NK-92 treated with Interleukin-12 subunit alpha and Interleukin-12 subunit beta, amount 100 ng/mL, for 24 hours (cell line): ENCODE measurements at regions not wholly inside any gene's neighbourhood (a gene's known extent, or its start where the extent isn't known, plus 50 kb on each side); places are given as distances from the start of the nearest gene placed in this dataset.
"Not testable (repeated sequence)": the region's sequence is repeated elsewhere in the genome, so short reads cannot be mapped to it uniquely, and the experiment has no call there.

Source experiments
- DNase-seq: peaks from one replicate; lab custom pipeline; 2025; lab: John Stamatoyannopoulos, UW

DNA sequence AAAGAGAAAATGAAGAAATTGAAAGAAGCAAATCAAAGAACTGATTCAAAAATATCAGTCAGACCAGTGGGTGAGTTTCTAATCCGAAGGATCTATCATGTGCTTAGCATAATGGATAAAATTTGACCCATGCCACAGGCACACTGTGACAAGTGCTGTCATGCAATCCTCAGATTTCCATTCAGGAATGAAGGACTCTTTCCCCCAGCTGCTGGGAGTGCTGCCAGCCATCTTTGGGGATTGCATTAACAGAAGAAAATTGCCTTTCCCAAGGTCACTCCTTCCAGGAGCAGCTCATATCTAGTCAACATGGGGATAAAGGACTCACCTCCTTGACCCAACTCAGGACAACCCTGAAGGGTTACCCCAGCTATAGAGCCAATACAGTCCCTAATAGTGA, 316.7 kb upstream of the TBX18 start:
- no peak for DNase-seq

DNA sequence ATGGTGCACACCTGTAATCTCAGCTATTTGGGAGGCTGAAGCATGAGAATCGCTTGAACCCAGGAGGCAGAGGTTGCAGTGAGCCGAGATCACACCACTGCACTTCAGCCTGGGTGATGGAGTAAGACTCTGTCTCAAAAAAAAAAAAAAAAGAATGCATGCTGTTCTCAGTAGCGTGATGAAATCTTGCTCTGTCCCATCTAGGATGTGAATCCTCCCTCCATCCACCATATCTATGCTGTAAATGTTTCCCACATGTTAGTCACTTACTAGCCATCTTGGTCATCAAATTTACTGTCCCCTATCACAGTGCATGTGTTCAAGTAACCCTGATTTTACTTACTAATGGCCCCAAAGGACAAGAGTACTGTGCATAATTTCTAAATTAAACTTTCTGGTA, 315.4 kb upstream of the TBX18 start:
- DNase-seq, result no peak

DNA sequence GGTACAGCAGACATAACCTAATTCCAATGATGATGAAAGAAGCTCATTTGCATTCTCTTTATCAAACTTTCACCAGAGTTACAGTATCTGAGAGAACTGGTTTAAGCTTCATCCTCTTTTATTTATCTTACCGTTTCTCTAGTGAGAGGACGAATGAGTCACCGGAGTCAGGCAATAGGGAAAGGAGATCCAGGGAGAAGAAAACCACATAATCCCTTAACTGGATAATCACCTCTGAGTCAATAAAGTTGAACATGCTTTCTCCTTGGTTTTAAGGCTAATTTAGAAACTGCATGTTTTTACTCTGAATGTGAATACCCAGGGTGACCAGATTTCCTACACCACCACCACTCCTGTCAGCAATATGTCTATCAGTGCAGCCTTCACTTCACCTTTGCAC, 313.7 kb upstream of the TBX18 start:
- no peak for DNase-seq

DNA sequence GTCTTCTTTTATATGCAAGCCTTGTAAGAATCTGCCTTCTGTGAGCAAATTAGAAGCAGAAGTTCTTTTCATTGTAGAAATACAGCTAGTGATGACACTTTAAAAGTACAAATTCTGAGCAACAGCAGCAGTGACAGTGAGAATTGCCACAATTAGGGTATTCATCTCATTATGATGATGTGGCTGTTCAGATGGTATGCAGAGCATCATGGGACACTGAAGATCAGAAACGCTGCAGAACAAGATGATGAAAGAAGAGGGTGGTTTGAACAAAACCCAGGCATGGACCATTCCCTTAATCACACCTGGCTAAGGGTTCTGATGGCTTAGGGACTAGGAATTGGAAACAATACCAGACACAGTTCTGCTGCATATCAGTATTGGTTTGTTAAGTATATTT, 312.7 kb upstream of the TBX18 start:
- no peak for DNase-seq

DNA sequence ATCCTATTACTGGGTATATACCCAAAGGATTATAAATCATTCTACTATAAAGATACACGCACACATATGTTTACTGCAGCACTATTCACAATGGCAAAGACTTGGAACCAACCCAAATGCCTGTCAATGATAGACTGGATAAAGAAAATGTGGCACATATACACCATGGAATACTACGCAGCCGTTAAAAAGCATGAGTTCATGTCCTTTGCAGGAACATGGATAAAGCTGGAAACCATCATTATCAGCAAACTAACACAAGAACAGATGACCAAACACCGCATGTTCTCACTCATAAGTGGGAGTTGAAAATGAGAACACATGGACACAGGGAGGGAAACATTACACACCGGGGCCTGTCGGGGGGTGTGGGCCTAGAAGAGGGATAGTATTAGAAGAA, 307.4 kb upstream of the TBX18 start:
- not testable (repeated sequence) for DNase-seq

DNA sequence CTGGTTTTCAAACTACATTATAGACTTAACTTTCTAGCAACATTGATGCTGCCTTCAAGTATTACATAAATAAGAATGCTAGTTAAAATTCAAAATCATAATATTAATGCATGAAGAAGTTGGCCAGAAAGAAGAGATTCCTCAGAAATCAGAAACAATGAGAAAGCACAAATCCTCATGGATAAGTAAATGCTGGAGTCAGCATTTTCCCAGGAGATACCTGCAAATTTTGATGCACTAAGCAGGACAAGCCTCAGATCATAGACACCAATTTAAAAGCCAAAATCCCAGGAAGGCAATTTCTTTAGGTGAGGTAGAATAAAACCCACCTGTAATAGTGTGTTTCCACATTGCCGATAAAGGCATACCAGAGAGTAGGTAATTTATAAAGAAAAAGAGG, 305.2 kb upstream of the TBX18 start:
- DNase-seq, result no peak

DNA sequence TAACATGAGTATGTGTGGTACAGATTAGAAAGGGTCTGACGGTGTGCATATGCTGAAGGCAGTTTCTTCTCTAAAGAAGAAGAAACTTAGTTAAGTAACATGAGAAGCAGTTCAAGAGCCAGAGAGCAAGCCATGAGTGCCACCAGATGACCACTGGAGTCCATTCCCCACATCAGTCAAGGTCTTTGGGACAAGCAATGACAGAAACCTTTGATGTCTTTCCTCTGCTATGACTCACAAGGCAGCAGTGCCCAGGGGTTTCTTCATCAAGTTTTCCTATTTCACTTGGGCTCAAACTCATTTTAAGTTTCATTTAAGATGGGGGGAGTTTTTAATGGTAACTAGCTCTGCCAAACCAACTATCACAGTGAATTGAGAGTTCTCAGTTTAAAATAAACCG, 303.8 kb upstream of the TBX18 start:
- DNase-seq, result no peak

DNA sequence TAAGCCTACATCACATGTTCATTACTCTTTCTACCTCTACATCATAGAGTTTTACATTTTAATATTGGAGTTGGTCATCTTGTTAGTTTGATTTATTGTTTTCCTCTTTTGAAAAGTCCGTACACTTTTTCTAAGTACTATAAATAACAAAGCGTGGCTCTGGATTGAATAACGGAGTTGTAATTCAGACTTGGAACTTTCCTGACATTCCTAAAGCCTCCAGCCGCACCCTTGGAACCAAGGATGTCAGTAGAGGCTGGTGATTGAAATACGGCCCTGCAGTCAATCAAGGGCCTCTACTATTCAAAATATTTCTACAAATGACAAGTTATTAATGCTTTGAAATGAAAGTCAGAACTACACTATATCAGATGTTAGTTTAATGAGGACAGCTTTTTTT, 301.9 kb upstream of the TBX18 start:
- no peak for DNase-seq

DNA sequence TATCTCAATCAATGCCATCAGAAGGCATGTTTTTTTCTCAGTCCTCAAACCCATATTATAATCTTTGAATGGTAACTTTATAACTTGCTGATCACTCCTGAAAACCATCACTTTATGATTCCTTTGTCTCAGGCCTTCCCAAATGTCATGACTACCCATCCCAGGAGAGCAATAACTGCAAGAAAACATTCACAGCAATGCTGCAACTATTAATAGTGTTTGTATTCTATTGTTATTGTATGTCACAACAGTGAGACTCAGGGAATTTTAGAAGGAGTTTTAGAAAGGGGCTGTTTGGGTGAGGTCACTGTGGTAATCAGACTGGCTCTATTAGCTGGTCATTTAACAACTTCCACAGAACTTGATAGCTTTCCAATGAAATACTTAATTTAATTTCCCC, 301.4 kb upstream of the TBX18 start:
- DNase-seq, result no peak

DNA sequence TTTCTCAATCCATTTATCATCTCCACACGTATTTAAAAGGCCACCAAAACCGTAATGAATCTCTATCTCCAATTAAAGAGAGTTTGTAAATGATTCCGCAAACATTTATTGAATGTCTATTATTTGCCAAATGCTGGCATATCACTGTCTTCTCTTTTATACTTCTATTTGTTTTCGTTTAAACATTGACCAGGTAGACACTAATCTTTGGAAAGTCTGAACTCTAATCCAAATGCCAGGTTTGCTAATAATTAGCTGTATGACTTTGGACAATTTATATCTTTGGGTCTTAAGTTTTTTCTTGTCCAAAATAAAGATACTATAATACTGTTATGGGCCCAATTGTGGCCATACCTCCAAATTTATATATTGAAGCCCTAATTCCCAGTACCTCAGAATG, 299.2 kb upstream of the TBX18 start:
- DNase-seq, result no peak

DNA sequence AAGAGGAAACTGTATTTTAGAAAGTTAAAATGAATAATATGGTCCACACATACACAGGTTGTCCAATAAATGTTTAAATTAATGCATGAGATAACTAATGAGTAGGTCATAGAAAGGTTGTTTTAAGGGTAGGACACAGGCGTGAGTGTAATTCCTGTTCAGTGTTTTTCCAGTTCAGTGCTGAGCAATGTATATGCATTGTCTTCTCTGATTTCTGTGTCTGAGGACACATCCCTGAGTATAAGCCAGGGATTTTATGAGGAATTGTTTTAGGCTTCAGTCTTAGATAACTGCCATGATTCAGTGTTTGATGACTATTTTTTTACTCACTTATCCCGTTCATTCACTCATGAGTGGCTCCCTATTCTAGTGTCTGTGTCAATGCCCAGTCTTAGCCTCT, 298.5 kb upstream of the TBX18 start:
- no peak for DNase-seq

DNA sequence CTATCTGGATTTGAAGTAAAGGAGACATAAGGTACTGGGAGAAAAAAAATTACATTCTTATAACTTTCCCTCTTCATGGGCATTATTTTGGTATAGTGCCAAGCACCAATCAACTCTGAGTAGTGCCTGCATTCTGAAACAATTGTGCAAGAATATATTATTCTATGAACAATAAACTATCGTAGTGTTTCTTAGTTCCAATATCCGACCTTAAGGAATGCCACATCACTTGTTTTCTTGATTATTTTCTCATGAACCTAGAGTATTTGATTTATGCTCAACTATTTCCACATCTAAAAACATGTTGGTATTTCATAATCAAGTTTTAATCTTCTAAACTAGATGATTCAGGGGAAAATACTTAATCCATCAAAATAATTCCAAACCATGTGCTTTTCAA, 294.4 kb upstream of the TBX18 start:
- DNase-seq, result no peak

DNA sequence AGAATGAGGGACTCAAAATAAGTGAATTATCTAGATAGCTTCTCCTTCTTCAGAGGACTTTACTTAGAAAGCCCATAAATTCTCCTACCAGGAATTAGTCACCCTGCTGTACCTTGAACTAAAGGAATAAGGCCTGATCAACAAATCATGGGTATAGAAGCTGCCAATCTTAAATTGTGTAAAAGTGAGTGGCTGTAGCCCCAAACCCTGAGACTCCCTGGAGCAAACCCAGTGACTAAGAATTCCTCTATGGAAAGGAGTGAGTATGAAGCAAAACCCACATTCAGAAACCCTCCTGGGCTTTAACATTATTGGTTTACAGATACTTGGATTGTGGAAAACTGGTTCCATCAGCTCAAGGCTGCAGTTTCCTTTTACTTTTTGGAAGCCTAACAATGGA, 285.8 kb upstream of the TBX18 start:
- DNase-seq, result no peak

DNA sequence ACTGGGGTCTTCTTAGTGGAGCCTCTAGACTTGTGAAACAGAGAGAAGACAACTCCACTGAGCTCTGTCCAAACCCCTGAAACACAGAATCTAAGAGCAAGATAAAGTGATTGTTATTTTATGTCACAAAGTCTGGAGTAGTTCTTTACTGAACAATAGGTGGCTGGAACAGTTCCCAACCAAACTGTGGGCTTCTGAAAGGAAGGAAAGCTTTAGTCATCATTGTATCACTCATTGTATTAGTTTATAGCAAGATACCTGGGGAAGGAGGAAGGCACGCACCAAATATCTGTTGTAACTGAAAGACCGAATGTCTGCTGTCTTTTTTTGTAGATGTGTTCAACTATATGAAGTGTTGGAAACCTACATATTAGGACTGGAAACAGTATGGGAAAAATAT, 284.9 kb upstream of the TBX18 start:
- no peak for DNase-seq

DNA sequence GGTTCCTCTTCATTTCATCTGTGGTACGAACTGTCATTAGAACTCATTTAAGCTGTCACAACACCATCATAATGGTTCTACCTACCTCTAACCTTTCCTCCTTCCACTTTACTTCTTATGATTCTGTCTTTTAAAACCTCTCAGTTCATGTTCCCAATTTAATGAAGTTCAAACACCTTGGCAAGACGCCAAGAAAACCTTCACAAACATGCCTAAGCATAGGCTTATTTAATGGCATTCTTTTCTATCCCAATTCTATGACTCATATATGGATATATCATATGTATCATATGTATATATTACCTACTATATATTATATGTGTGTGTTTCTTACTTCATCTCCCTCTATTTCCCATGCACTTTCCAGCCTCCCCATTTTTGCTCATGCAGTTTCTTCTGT, 283.4 kb upstream of the TBX18 start:
- no peak for DNase-seq

DNA sequence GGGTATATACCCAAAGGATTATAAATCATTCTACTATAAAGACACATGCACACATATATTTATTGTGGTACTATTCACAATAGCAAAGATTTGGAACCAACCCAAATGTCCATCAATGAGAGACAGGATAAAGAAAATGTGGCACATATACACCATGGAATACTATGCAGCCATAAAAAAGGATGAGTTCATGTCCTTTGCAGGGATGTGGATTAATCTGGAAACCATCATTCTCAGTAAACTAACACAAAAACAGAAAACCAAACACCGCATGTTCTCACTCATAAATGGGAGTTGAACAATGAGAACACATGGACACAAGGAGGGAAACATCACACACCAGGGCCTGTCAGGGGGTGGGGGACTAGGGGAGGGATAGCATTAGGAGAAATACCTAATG, 281.4 kb upstream of the TBX18 start:
- not testable (repeated sequence) for DNase-seq

DNA sequence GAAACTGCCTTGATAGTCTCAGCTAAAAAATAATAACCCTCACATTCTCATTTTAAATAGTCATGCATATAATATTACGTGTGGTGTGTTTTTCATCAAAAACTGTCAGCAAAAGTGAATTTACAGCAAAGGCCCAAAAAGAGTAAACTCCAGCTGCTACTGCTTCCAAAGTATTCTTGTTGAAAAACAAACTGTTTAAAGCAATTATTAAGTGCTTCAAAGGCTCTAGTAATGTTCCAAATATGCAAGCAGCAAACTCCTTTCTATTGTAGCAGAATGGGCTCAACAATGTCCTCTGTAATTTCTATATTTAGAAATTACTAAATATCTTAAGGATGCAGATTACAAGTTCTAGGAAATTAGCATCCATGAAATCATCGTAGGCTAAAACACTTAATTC, 280.0 kb upstream of the TBX18 start:
- no peak for DNase-seq

DNA sequence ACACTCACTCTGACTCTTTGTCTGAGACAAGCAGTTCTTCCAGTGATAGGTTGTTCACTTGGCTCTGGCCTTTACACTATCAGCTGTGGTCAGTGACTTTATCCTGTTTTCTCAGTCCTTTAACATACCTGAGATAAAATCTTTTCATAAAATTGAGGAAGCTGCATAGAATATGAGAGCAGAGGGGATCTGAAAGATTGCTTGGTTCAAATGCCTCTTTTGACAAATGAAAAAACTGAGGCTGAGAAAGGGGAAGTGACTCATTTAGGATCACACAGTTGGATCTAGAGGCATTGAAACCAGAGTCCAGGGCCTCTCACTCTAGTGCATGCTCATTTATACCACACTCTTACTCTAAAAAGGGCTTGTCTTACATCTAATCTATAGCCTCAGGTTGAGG, 277.0 kb upstream of the TBX18 start:
- no peak for DNase-seq

DNA sequence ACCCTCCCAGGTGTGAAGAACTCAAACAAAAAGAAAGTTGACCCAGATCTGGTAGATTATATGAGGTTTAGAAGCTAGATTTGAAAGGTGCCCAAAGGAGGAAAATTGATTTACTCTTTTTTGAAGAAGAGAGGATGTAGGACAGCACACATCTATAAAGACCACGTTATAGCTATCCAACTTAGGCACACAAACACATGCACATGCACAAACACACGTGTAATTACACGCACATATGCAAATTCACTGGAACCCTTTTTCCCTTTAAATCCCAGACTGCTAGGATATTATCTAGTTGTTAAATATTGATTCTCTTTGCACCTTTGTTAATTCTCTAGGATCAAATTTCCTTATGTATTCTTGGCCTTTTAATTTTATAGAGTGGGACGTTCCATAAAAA, 272.8 kb upstream of the TBX18 start:
- DNase-seq, result no peak

DNA sequence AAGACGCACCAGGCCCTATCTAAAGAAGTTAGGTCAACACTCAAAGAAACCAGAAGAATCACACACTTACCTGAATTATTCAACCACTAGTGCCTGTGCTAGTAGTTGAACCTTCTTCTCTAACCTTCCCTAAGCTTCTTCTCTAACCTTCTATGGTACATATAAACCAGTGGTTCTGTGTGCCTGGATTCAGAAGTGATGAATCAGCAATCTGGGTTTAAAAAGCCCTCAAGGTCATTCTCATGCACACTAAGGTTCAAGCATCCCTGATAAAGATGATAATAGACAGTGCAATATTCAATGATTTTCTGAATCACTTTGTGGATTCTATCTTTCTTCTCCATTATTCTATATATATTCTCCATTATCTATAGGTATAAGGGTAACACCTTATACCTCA, 271.4 kb upstream of the TBX18 start:
- DNase-seq, result no peak

DNA sequence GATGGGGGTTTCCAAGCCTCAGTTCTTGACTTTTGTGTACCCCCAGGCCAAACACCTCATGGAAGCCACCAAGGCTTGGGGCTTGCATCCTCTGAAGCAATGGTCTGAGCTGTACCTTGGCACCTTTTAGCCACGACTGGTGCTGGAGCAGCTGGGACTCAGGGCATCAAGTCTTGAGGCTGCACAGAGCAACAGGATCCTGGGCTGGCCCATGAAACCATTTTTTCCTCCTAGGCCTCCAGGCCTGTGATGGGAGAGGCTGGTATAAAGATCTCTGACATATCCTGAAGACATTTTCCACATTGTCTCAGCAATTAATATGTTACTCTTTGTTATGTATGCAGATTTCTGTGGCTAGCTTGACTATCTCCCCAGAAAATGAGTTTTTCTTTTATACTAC, 269.1 kb upstream of the TBX18 start:
- DNase-seq, result no peak

DNA sequence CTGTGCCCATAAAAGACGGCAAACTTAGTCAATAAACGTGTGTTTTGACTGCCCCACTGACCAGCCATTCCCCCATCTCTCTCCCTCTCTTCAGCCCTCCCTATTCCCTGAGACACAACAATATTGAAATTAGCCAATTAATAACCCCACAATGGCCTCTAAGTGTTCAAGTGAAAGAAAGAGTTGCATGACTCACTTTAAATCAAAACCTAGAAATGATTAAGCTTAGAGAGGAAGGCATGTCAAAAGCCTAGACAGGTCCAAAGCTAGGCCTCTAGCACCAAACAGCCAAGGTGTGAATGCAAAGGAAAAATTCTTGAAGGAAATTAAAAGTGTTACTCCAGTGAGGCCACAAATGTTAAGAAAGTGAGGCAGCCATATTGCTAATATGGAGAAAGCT, 261.6 kb upstream of the TBX18 start:
- no peak for DNase-seq

DNA sequence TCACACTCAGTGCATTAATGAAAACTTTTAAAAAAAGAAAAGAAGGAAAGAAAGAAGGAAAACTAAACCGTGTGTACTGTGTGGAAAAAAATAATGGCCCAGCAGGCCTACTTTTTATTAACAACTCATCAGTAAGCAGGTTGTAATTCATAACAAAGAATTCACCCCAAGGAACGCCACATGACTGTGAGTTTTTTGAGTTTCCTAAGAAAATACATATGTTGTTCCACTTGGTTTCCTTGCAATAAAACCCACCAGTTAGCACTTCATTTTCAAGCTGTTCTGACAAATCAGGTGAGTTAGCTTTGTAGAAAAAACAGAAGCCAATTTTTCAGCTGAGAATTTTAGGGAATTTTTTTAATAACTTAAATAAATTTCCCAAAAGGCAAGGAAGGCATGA, 259.3 kb upstream of the TBX18 start:
- no peak for DNase-seq

DNA sequence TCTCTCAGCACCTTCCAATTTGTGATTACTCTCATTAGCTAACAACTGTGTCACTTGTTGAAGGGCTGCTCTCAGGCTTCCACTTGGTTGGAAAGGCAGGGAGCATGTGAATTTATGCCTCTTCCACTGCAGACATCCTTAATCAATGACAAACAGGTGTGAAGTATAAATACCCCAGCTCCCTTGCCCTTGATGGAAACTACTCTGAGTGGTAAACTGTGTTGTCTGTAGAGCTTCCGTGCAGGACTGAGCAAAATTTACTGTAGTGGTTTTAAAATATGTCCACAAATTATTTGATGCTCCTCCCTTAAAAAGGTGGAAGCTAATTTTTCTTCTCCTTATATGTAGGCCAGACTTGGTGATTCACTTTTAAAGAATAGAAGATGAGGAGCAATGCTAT, 253.0 kb upstream of the TBX18 start:
- no peak for DNase-seq

DNA sequence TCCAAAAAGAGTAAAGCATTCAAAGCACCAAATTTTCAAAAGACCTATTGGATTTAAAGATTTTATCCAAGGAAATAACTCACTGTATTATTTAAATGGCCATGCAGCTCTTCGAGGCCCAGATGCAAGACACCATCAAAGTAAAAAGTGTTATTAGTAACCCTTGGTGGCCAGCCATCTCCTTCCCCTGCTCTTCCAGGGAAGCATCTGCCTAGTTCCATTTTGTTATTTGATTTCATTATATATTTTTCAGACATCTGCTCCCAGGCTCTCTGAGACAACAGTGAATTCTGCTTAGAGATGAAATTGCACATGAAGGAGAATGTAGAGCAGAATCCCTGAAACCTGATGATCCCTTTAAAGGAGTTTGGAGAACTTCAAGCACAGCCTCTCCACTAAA, 252.3 kb upstream of the TBX18 start:
- no peak for DNase-seq
